ENCODE measurements at regions not wholly inside any gene's neighbourhood (a gene's known extent, or its start where the extent isn't known, plus 50 kb on each side); places are given as distances from the start of the nearest gene placed in this dataset.

DNA sequence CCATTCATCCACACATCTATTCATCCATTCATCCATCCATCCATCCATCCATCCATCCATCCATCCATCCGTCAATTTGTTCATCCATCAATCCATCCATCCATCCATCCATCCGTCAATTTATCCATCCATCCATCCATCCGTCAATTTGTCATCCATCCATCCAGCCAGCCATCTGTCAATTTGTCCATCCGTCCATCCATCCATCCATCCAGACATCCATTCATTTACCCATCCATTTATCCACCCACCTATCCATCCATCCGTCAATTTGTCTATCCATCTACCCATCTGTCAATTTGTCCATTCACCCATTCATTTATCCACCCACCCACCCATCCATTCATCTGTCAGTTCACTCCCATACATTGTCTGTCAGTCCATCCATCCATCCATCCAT lies 209.5 kb upstream of the ZNF536 start:
- no peaks in the 10 kb centered on the region for H3K4me1 ChIP-seq (ENCODE audit: control insufficient read depth in 4 of 4, insufficient read depth in 4 of 4, low read length in 3 of 4)
- 75% methylated on average over 5 of the region's 5 CpGs for WGBS

DNA sequence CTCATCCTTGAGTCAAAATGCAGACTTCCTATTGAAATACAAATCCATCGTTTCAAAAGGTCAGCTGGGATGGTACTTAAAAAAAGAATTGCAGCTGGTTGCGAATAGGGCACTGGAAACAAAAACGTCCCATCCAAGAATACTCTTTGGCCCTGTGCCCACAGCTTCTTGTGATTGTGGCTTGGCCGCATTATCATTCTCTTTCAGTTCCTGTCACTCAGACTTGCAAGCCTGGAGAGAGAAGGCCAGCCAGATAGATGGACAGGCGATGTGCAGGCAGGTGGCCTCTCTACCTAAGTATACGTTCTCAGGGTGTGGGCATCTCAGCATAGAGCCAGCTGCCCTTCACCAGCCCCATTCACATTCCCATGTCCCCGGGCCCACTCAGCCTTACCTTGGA lies 208.5 kb upstream of the ZNF536 start:
- H3K9ac ChIP-seq (ENCODE audit: low read depth in 1 of 2, low read length in 2 of 2): no peak overlapping the region
- H3K4me3 ChIP-seq (ENCODE audit: low read depth in 1 of 3, low read length in 3 of 3): no peak overlapping the region
- WGBS: 83% methylated on average over 7 of the region's 7 CpGs
- no peak overlapping the region for H3K27ac ChIP-seq (ENCODE audit: low read depth in 1 of 2, low read length in 2 of 2)
- H3K9me3 ChIP-seq (ENCODE audit: control insufficient read depth in 4 of 4, low read length in 3 of 4): no peaks in the 10 kb centered on the region
- H3K27me3 ChIP-seq (ENCODE audit: control insufficient read depth in 4 of 4, insufficient read depth in 4 of 4, low read length in 3 of 4): peaks cover 0 to under 1% (median 0%) of the 10 kb centered on the region in 4 donors
- peak; percentile 12 for DNase-seq (ENCODE audit: low spot score)
- TF ChIP-seq YY1 (IDR thresholded peaks at IDR 0.05): no peak
- TF ChIP-seq FOXA1 (IDR thresholded peaks at IDR 0.05): no peak
- TF ChIP-seq, protein P1, sequence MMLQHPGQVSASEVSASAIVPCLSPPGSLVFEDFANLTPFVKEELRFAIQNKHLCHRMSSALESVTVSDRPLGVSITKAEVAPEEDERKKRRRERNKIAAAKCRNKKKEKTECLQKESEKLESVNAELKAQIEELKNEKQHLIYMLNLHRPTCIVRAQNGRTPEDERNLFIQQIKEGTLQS (IDR thresholded peaks at IDR 0.05): no peak
- TF ChIP-seq RAD21 (IDR thresholded peaks at IDR 0.05): no peak
- TF ChIP-seq EGR1 (IDR thresholded peaks at IDR 0.05; ENCODE audit: low read depth in 2 of 2): no peak
- no peak for TF ChIP-seq RXRA (IDR thresholded peaks at IDR 0.05)
- no peak for TF ChIP-seq FOXA2 (IDR thresholded peaks at IDR 0.05)
- TF ChIP-seq, protein P2, sequence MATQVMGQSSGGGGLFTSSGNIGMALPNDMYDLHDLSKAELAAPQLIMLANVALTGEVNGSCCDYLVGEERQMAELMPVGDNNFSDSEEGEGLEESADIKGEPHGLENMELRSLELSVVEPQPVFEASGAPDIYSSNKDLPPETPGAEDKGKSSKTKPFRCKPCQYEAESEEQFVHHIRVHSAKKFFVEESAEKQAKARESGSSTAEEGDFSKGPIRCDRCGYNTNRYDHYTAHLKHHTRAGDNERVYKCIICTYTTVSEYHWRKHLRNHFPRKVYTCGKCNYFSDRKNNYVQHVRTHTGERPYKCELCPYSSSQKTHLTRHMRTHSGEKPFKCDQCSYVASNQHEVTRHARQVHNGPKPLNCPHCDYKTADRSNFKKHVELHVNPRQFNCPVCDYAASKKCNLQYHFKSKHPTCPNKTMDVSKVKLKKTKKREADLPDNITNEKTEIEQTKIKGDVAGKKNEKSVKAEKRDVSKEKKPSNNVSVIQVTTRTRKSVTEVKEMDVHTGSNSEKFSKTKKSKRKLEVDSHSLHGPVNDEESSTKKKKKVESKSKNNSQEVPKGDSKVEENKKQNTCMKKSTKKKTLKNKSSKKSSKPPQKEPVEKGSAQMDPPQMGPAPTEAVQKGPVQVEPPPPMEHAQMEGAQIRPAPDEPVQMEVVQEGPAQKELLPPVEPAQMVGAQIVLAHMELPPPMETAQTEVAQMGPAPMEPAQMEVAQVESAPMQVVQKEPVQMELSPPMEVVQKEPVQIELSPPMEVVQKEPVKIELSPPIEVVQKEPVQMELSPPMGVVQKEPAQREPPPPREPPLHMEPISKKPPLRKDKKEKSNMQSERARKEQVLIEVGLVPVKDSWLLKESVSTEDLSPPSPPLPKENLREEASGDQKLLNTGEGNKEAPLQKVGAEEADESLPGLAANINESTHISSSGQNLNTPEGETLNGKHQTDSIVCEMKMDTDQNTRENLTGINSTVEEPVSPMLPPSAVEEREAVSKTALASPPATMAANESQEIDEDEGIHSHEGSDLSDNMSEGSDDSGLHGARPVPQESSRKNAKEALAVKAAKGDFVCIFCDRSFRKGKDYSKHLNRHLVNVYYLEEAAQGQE (IDR thresholded peaks at IDR 0.05): no peak
- TF ChIP-seq, protein P3, sequence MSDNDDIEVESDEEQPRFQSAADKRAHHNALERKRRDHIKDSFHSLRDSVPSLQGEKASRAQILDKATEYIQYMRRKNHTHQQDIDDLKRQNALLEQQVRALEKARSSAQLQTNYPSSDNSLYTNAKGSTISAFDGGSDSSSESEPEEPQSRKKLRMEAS (IDR thresholded peaks at IDR 0.05): no peak
- TF ChIP-seq TAF1 (conservative IDR thresholded peaks at IDR 0.05): no peak
- TF ChIP-seq, protein P4, sequence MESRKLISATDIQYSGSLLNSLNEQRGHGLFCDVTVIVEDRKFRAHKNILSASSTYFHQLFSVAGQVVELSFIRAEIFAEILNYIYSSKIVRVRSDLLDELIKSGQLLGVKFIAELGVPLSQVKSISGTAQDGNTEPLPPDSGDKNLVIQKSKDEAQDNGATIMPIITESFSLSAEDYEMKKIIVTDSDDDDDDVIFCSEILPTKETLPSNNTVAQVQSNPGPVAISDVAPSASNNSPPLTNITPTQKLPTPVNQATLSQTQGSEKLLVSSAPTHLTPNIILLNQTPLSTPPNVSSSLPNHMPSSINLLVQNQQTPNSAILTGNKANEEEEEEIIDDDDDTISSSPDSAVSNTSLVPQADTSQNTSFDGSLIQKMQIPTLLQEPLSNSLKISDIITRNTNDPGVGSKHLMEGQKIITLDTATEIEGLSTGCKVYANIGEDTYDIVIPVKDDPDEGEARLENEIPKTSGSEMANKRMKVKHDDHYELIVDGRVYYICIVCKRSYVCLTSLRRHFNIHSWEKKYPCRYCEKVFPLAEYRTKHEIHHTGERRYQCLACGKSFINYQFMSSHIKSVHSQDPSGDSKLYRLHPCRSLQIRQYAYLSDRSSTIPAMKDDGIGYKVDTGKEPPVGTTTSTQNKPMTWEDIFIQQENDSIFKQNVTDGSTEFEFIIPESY (IDR thresholded peaks at IDR 0.05): no peak
- TF ChIP-seq, protein P5, sequence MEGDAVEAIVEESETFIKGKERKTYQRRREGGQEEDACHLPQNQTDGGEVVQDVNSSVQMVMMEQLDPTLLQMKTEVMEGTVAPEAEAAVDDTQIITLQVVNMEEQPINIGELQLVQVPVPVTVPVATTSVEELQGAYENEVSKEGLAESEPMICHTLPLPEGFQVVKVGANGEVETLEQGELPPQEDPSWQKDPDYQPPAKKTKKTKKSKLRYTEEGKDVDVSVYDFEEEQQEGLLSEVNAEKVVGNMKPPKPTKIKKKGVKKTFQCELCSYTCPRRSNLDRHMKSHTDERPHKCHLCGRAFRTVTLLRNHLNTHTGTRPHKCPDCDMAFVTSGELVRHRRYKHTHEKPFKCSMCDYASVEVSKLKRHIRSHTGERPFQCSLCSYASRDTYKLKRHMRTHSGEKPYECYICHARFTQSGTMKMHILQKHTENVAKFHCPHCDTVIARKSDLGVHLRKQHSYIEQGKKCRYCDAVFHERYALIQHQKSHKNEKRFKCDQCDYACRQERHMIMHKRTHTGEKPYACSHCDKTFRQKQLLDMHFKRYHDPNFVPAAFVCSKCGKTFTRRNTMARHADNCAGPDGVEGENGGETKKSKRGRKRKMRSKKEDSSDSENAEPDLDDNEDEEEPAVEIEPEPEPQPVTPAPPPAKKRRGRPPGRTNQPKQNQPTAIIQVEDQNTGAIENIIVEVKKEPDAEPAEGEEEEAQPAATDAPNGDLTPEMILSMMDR (IDR thresholded peaks at IDR 0.05; ENCODE audit: low read depth, low read length, missing input control): no peak
- no peak for TF ChIP-seq HNF4A (conservative IDR thresholded peaks at IDR 0.05)
- no peak for TF ChIP-seq JUND (IDR thresholded peaks at IDR 0.05)
- TF ChIP-seq NR2F2 (IDR thresholded peaks at IDR 0.05): no peak
- TF ChIP-seq SP1 (IDR thresholded peaks at IDR 0.05): no peak
- no peak for TF ChIP-seq GABPA (IDR thresholded peaks at IDR 0.05 in 1 of 2, conservative IDR thresholded peaks at IDR 0.05 in 1 of 2)
- no peak for TF ChIP-seq HNF4G (IDR thresholded peaks at IDR 0.05)
- no peaks in the 10 kb centered on the region for H3K36me3 ChIP-seq (ENCODE audit: control insufficient read depth in 4 of 4, insufficient read depth in 3 of 4, low read depth in 1 of 4, low read length in 3 of 4)
- H3K4me1 ChIP-seq (ENCODE audit: control insufficient read depth in 4 of 4, insufficient read depth in 4 of 4, low read length in 3 of 4): no peaks in the 10 kb centered on the region

More for the DNA sequence above, 209.5 kb upstream of the ZNF536 start:
- DNase-seq (ENCODE audit: low spot score): no peak
- Histone ChIP-seq H3K27ac (ENCODE audit: low read depth in 1 of 2, low read length in 2 of 2) (no peak overlapping the region), H3K27me3 (ENCODE audit: control insufficient read depth in 4 of 4, insufficient read depth in 4 of 4, low read length in 3 of 4) (peaks cover 0 to 2% (median 0%) of the 10 kb centered on the region in 4 donors), H3K4me3 (ENCODE audit: low read depth in 1 of 3, low read length in 3 of 3) (no peak overlapping the region), H3K9me3 (ENCODE audit: control insufficient read depth in 4 of 4, low read length in 3 of 4) (no peaks in the 10 kb centered on the region), H3K36me3 (ENCODE audit: control insufficient read depth in 4 of 4, insufficient read depth in 3 of 4, low read depth in 1 of 4, low read length in 3 of 4) (no peaks in the 10 kb centered on the region), H3K9ac (ENCODE audit: low read depth in 1 of 2, low read length in 2 of 2) (no peak overlapping the region)
- TF ChIP-seq NR2F2 (IDR thresholded peaks at IDR 0.05): no peak
- TF ChIP-seq, protein P4 (IDR thresholded peaks at IDR 0.05): no peak
- no peak for TF ChIP-seq GABPA (IDR thresholded peaks at IDR 0.05 in 1 of 2, conservative IDR thresholded peaks at IDR 0.05 in 1 of 2)
- no peak for TF ChIP-seq TAF1 (conservative IDR thresholded peaks at IDR 0.05)
- TF ChIP-seq FOXA2 (IDR thresholded peaks at IDR 0.05): no peak
- TF ChIP-seq RAD21 (IDR thresholded peaks at IDR 0.05): no peak
- TF ChIP-seq JUND (IDR thresholded peaks at IDR 0.05): no peak

Data from liver (tissue), 8 donors.